Astrocyte of the cerebellum (primary cell): ENCODE measurements at regions not wholly inside any gene's neighbourhood (a gene's known extent, or its start where the extent isn't known, plus 50 kb on each side); places are given as distances from the start of the nearest gene placed in this dataset.

ENCODE experiments used
- DNase-seq: peaks from one replicate; pipeline ENCODE4 v3.0.0-alpha.2; 2011; ENCODE audit warnings: low read depth
- H3K4me3 ChIP-seq: 2 replicates; pipeline ENCODE4 v1.5.1; 2011; ENCODE audit warnings: mild to moderate bottlenecking, low read depth, low read length, moderate library complexity
- CTCF ChIP-seq: IDR thresholded peaks from 2 replicates; pipeline ENCODE4 v1.5.1; 2012; ENCODE audit warnings: low read length, low read depth, moderate library complexity, mild to moderate bottlenecking; ENCODE audit errors: missing control alignments
- in situ Hi-C: cut with HindIII; loops from 2 replicates; pipeline ENCODE4 v1.10.0; 2017; ENCODE audit warnings: low sequenced_read_pairs

- no peak for TF ChIP-seq CTCF
- in situ Hi-C loops: no loop called here
- no peak for DNase-seq
- no peak overlapping the region for H3K4me3 ChIP-seq
Measured at GRCh38 chr1:79695138-79695537, 688.6 kb upstream of the ADGRL4 start.

GRCh38 chr1:79694241-79694640, 687.7 kb upstream of the ADGRL4 start:
- DNase-seq: no peak
- in situ Hi-C loops: no loop called here
- no peak overlapping the region for H3K4me3 ChIP-seq
- no peak for TF ChIP-seq CTCF

GRCh38 chr1:79693441-79694114, 687.0 kb upstream of the ADGRL4 start:
- no peak for TF ChIP-seq CTCF
- no peak for DNase-seq
- in situ Hi-C loops: no loop called here
- H3K4me3 ChIP-seq: no peak overlapping the region

- in situ Hi-C loops: no loop called here
- DNase-seq: no peak
- no peak for TF ChIP-seq CTCF
- H3K4me3 ChIP-seq: no peak overlapping the region
Measured at GRCh38 chr1:79692519-79692918, 686.0 kb upstream of the ADGRL4 start.

GRCh38 chr1:79688932-79689331, 682.4 kb upstream of the ADGRL4 start:
- TF ChIP-seq CTCF: no peak
- no peak for DNase-seq
- in situ Hi-C loops: no loop called here
- no peak overlapping the region for H3K4me3 ChIP-seq

- no peak for DNase-seq
- in situ Hi-C loops: no loop called here
- no peak overlapping the region for H3K4me3 ChIP-seq
- TF ChIP-seq CTCF: no peak
Measured at GRCh38 chr1:79683420-79683819, 676.9 kb upstream of the ADGRL4 start.

- in situ Hi-C loops: no loop called here
Measured at GRCh38 chr1:79682478-79682877, 675.9 kb upstream of the ADGRL4 start.

More at GRCh38 chr1:79682478-79682877, 675.9 kb upstream of the ADGRL4 start:
- no peak overlapping the region for H3K4me3 ChIP-seq
- no peak for DNase-seq
- TF ChIP-seq CTCF: no peak
